Activated CD8-positive, alpha-beta memory T cell treated with anti-CD3 and anti-CD28 coated beads, Interleukin-2, amount 10 ng/mL, durations not matched to agents 7 days and 5 days (primary cell): ENCODE measurements at regions not wholly inside any gene's neighbourhood (a gene's known extent, or its start where the extent isn't known, plus 50 kb on each side); places are given as distances from the start of the nearest gene placed in this dataset.
"Not testable (repeated sequence)": the region's sequence is repeated elsewhere in the genome, so short reads cannot be mapped to it uniquely, and the experiment has no call there.

ENCODE experiments used
- ATAC-seq: fragments of 150-1000 bp; cut with Tn5 transposase; one replicate; pipeline ENCODE4 v1.10.0; 2021; ENCODE audit warnings: moderate library complexity
- CTCF ChIA-PET: fragments of 350-600 bp; sonication (Branson Sonifier 250); formaldehyde crosslinking; loops from one replicate; lab custom pipeline; 2021; ENCODE audit warnings: antibody characterized with exemption; lab: Charles Lee
- DNase-seq: peaks from one replicate; pipeline ENCODE4 v3.0.0-alpha.2; 2020
- H3K27ac Mint-ChIP-seq: one replicate; pipeline ENCODE4 v1.8.0; 2021; ENCODE audit warnings: mild to moderate bottlenecking, mixed read lengths
- H3K27me3 Mint-ChIP-seq: one replicate; pipeline ENCODE4 v1.8.0; 2021; ENCODE audit warnings: mixed read lengths
- H3K36me3 Mint-ChIP-seq: one replicate; pipeline ENCODE4 v1.8.0; 2021; ENCODE audit warnings: mild to moderate bottlenecking, mixed read lengths
- H3K4me1 Mint-ChIP-seq: one replicate; pipeline ENCODE4 v1.8.0; 2021; ENCODE audit warnings: mixed read lengths
- H3K4me3 Mint-ChIP-seq: one replicate; pipeline ENCODE4 v1.8.0; 2021; ENCODE audit warnings: mild to moderate bottlenecking, moderate library complexity, mixed read lengths
- H3K9me3 Mint-ChIP-seq: one replicate; pipeline ENCODE4 v1.8.0; 2022; ENCODE audit warnings: low read depth, mixed read lengths

DNA sequence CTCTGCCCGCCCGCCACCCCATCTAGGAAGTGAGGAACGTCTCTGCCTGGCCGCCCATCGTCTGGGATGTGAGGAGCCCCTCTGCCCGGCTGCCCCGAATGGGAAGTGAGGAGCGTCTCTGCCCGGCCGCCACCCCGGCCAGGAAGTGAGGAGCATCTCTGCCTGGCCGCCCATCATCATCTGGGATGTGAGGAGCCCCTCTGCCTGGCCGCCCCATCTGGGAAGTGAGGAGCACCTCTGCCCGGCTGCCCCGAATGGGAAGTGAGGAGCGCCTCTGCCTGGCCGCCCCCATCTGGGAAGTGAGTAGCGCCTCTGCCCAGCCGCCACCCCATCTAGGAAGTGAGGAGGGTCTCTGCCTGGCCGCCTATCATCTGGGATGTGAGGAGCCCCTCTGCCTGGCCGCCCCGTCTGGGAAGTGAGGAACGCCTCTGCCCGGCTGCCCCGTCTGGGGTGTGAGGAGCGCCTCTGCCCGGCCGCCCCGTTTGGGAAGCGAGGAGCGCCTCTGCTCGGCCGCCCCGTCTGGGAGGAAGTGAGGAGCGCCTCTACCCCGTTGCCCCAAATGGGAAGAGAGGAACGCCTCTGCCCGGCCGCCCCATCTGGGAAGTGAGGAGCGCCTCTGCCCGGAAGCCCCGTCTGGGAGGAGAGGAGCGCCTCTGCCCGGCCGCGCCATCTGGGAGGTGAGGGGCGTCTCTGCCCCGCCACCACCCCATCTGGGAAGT is 113.8 kb upstream of the CES5A start:
- H3K27ac Mint-ChIP-seq, H3K36me3 Mint-ChIP-seq, H3K27me3 Mint-ChIP-seq, H3K4me1 Mint-ChIP-seq, H3K9me3 Mint-ChIP-seq, ATAC-seq, H3K4me3 Mint-ChIP-seq, DNase-seq, CTCF ChIA-PET: not testable (repeated sequence)

GRCh38 chr16:55988013-55988412 is 112.8 kb upstream of the CES5A start:
- CTCF ChIA-PET, result no interaction called here
- ATAC-seq (no peak), DNase-seq (no peak)
- no peaks in the 10 kb centered on the region for H3K4me1 Mint-ChIP-seq
- H3K27ac Mint-ChIP-seq, result no peak overlapping the region
- H3K9me3 Mint-ChIP-seq, result no peaks in the 10 kb centered on the region
- H3K4me3 Mint-ChIP-seq, result no peak overlapping the region
- no peaks in the 10 kb centered on the region for H3K36me3 Mint-ChIP-seq
- peaks cover 8% of the 10 kb centered on the region for H3K27me3 Mint-ChIP-seq

DNA sequence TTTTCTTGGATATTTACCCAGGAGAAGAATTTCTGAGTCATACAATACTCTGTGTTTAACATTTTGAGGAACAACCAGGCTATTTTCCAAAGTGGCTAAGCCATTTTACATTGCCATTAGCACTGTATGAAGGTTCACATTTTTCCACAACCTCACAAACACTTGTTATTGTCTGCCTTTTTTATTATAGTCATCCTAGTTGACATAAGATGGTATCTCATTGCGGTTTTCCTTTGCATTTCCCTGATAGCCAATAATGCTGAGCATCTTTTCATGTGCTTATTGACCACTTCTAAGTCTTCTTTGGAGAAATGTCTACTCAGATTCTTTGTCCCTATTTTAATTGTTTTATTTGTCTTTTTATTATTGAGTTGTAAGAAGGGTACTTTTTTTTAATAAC is 107.4 kb upstream of the CES5A start:
- ATAC-seq, result no peak
- Mint-ChIP-seq H3K27me3 (peaks cover 10% of the 10 kb centered on the region), H3K36me3 (no peaks in the 10 kb centered on the region), H3K4me1 (no peaks in the 10 kb centered on the region), H3K27ac (no peak overlapping the region), H3K4me3 (no peak overlapping the region), H3K9me3 (no peaks in the 10 kb centered on the region)
- no peak for DNase-seq
- CTCF ChIA-PET, result no interaction called here

DNA sequence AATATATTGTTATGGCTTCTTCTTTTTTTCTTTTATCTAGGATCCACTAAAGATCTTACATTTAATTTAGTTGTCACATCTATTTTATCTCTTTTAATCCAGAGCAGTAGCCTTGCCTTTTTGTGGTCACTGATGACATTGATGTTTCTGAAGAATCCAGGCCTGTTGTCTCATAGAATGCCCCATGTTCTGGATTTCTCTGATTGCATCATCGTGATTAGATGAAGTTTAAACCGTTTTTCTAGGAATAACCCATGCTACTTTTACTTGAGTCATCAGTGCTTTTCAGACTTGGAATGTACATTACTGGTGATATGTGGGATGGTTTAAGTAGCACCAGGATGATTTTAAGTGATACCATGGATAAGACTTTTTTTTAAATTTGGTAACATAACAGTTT is 106.4 kb upstream of the CES5A start:
- ATAC-seq (no peak), DNase-seq (no peak)
- Mint-ChIP-seq H3K4me3 (no peak overlapping the region), H3K27ac (no peak overlapping the region), H3K9me3 (no peaks in the 10 kb centered on the region), H3K27me3 (peaks cover 10% of the 10 kb centered on the region), H3K36me3 (no peaks in the 10 kb centered on the region), H3K4me1 (no peaks in the 10 kb centered on the region)
- CTCF ChIA-PET, result no interaction called here

- DNase-seq (no peak), ATAC-seq (no peak)
- no peaks in the 10 kb centered on the region for H3K36me3 Mint-ChIP-seq
- CTCF ChIA-PET, result no interaction called here
- no peaks in the 10 kb centered on the region for H3K9me3 Mint-ChIP-seq
- H3K4me3 Mint-ChIP-seq, result no peak overlapping the region
- no peak overlapping the region for H3K27ac Mint-ChIP-seq
- peaks cover 20% of the 10 kb centered on the region for H3K27me3 Mint-ChIP-seq
- H3K4me1 Mint-ChIP-seq, result no peaks in the 10 kb centered on the region
Measured at GRCh38 chr16:55976815-55977214, 101.6 kb upstream of the CES5A start.

GRCh38 chr16:55971447-55971846 is 96.3 kb upstream of the CES5A start:
- Mint-ChIP-seq H3K36me3 (no peaks in the 10 kb centered on the region), H3K4me3 (no peak overlapping the region), H3K27ac (no peak overlapping the region), H3K9me3 (no peaks in the 10 kb centered on the region), H3K27me3 (peaks cover 20% of the 10 kb centered on the region), H3K4me1 (no peaks in the 10 kb centered on the region)
- CTCF ChIA-PET, result no interaction called here
- ATAC-seq, result no peak
- DNase-seq, result no peak

DNA sequence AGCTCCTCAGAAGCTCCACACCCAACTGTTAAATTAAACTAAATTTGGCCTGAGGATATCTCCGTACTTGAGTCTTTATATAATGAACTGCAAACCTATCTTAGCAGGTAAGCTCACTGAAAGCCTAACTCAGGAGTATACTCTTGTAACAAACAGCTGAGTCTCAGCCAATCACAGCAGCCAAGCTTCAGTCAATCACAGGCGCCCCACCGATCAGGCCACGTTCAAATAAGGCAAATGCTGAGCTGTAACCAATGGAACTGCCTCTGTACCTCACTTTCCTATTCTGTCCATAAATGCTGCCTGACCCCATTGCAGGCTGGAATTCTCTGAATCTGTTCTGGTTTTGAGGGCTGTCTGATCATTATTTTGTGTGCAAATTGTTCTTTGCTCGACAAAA is 93.0 kb upstream of the CES5A start:
- Mint-ChIP-seq H3K27ac (no peak overlapping the region), H3K27me3 (peaks cover 13% of the 10 kb centered on the region), H3K9me3 (no peaks in the 10 kb centered on the region), H3K4me1 (no peaks in the 10 kb centered on the region), H3K36me3 (no peaks in the 10 kb centered on the region), H3K4me3 (no peak overlapping the region)
- ATAC-seq, result no peak
- CTCF ChIA-PET, result interaction anchor here (1.0 kb wide), 1 partner anchor 30 kb away, joined by 3 read pairs; no protein-coding TSS in a partner anchor
- no peak for DNase-seq

DNA sequence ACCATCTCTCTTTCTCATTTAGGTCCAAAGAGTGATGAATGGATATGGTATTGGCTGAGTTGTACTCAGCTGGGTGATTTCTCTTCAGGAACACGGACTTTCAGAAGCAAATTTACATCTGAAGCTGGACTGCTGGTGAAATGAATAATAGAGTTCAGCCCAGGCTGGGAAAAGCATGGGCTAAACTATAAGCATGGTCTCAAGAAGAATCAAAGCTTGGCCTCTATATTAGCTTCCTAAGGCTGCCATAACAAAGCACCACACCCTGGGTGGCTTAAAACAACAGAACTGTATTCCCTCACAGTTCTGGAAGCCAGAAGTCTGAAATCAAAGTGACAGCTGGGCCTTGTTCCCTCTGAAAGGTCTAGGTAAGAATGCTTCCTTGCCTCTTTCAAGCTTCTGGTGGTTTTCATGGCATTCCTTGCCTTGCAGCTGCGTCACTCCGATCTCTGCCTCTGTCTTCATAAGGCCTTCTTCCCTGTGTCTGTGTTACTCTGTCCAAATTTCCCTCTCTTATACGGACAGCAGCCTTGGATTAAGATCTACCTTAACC is 89.8 kb upstream of the CES5A start:
- H3K36me3 Mint-ChIP-seq, result no peaks in the 10 kb centered on the region
- CTCF ChIA-PET, result no interaction called here
- ATAC-seq, result no peak
- no peaks in the 10 kb centered on the region for H3K4me1 Mint-ChIP-seq
- H3K4me3 Mint-ChIP-seq, result no peak overlapping the region
- H3K9me3 Mint-ChIP-seq, result no peaks in the 10 kb centered on the region
- H3K27ac Mint-ChIP-seq, result no peak overlapping the region
- H3K27me3 Mint-ChIP-seq, result peaks cover 6% of the 10 kb centered on the region
- no peak for DNase-seq

DNA sequence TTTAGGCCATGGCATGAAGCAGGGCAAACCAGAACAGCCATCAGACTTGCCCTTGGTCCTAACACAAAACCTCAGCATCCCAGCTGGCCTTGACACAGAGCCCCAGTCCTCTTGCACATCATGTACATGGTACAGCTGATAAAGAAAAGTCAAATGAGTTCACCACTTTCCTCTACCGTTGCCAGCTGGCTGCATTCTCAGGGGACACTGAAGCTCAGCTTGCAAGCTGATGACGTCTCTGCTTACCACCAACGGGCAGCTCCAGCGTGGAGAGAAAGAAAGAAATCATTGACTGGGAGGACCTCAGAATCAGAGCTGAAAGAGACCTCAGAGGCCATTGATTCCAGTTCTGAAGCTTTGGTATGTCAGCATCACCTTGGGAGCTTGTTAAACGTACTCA is 80.7 kb upstream of the CES5A start:
- no peak overlapping the region for H3K4me3 Mint-ChIP-seq
- H3K4me1 Mint-ChIP-seq, result no peaks in the 10 kb centered on the region
- peaks cover 21% of the 10 kb centered on the region for H3K27me3 Mint-ChIP-seq
- ATAC-seq, result no peak
- no peaks in the 10 kb centered on the region for H3K9me3 Mint-ChIP-seq
- no peaks in the 10 kb centered on the region for H3K36me3 Mint-ChIP-seq
- no peak overlapping the region for H3K27ac Mint-ChIP-seq
- DNase-seq, result no peak
- CTCF ChIA-PET, result interaction anchor here (1.3 kb wide), 1 partner anchor 12 kb away, joined by 4 read pairs; no protein-coding TSS in a partner anchor

DNA sequence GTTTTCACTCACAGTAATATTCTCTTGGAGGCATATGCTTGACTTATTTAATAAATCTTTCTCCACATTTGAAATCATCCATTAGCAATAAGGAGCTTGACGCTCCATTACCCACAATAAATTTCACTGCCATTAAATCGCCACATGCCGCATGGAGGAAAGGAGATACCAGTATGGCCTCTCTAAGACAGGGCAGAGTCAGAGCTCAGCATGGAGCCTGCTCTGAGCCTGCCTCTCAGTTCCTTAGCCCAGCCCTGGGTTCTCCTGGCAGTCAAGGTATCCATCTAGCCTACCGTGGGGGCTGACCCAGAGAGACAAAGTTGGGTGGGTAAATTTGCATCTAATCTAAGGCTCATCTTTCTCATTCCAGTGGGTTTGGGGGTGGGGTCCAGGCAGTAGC is 80.3 kb upstream of the CES5A start:
- no peak for ATAC-seq
- Mint-ChIP-seq H3K36me3 (no peaks in the 10 kb centered on the region), H3K27me3 (peaks cover 24% of the 10 kb centered on the region), H3K9me3 (no peaks in the 10 kb centered on the region), H3K27ac (no peak overlapping the region), H3K4me3 (no peak overlapping the region), H3K4me1 (no peaks in the 10 kb centered on the region)
- CTCF ChIA-PET, result interaction anchor here (0.9 to 1.6 kb wide), 2 partner anchors 10 to 363 kb away, joined by 3 to 6 read pairs; no protein-coding TSS in a partner anchor
- no peak for DNase-seq

- Mint-ChIP-seq H3K27me3 (peaks cover 26% of the 10 kb centered on the region), H3K4me3 (no peak overlapping the region), H3K27ac (no peak overlapping the region), H3K36me3 (no peaks in the 10 kb centered on the region), H3K4me1 (no peaks in the 10 kb centered on the region), H3K9me3 (no peaks in the 10 kb centered on the region)
- ATAC-seq, result no peak
- no peak for DNase-seq
- CTCF ChIA-PET, result interaction anchor here (0.9 to 1.6 kb wide), 2 partner anchors 10 to 363 kb away, joined by 3 to 6 read pairs; no protein-coding TSS in a partner anchor
Measured at GRCh38 chr16:55954906-55955305, 79.7 kb upstream of the CES5A start.

GRCh38 chr16:55949518-55949917 is 74.3 kb upstream of the CES5A start:
- Mint-ChIP-seq H3K27me3 (peaks cover 50% of the 10 kb centered on the region), H3K4me3 (no peak overlapping the region), H3K4me1 (no peaks in the 10 kb centered on the region), H3K36me3 (no peaks in the 10 kb centered on the region), H3K27ac (no peak overlapping the region), H3K9me3 (no peaks in the 10 kb centered on the region)
- DNase-seq, result no peak
- CTCF ChIA-PET, result no interaction called here
- no peak for ATAC-seq

DNA sequence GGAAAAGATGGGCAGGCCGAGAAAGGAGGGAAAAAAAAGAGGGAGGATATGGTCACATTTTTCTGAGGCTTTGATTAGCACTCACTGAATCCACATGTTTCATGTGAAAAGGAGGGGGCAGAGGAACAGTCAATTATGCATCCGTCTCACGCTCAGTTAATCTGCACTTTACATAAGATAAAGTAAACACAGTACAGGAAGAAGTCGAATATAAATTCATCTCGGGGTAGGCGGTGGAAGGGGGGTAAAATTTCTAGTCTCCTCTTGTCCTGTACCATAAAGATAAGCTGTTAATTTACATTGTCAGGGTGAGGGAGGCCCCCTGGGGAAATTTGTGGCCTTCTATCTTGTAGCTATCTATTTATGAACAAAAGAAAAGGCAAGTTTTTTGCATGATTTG is 73.1 kb upstream of the CES5A start:
- no peak for DNase-seq
- H3K9me3 Mint-ChIP-seq, result no peaks in the 10 kb centered on the region
- no peaks in the 10 kb centered on the region for H3K4me1 Mint-ChIP-seq
- H3K36me3 Mint-ChIP-seq, result no peaks in the 10 kb centered on the region
- no peak for ATAC-seq
- H3K27ac Mint-ChIP-seq, result no peak overlapping the region
- no peak overlapping the region for H3K4me3 Mint-ChIP-seq
- CTCF ChIA-PET, result interaction anchor here (0.9 kb wide), 1 partner anchor 10 kb away, joined by 3 read pairs; no protein-coding TSS in a partner anchor
- H3K27me3 Mint-ChIP-seq, result peaks cover 53% of the 10 kb centered on the region

- no peak overlapping the region for H3K27ac Mint-ChIP-seq
- no peaks in the 10 kb centered on the region for H3K36me3 Mint-ChIP-seq
- peaks cover 58% of the 10 kb centered on the region for H3K27me3 Mint-ChIP-seq
- H3K9me3 Mint-ChIP-seq, result no peaks in the 10 kb centered on the region
- CTCF ChIA-PET, result no interaction called here
- H3K4me1 Mint-ChIP-seq, result no peaks in the 10 kb centered on the region
- no peak overlapping the region for H3K4me3 Mint-ChIP-seq
- DNase-seq (no peak), ATAC-seq (no peak)
Measured at GRCh38 chr16:55947366-55947765, 72.2 kb upstream of the CES5A start.
